ENCODE measurements at regions not wholly inside any gene's neighbourhood (a gene's known extent, or its start where the extent isn't known, plus 50 kb on each side); places are given as distances from the start of the nearest gene placed in this dataset.

GRCh38 chr13:64206430-64207225 is 2791.0 kb upstream of the PCDH20 start:
- no peaks in the 10 kb centered on the region for H3K9me2 ChIP-seq (replicated peaks; ENCODE audit: control insufficient read depth, low read length)
- TF ChIP-seq EZH2phosphoT487 (IDR thresholded peaks at IDR 0.05; ENCODE audit: borderline replicate concordance, low read length) (no peak), CTCF (IDR thresholded peaks at IDR 0.05; ENCODE audit: low read depth, low read length, poor library complexity, severe bottlenecking) (no peak)
- H3K4me2 ChIP-seq (ENCODE audit: low read length), result no peak overlapping the region
- H3K4me1 ChIP-seq (ENCODE audit: control insufficient read depth, low read length), result no peaks in the 10 kb centered on the region
- no peaks in the 10 kb centered on the region for H4K20me1 ChIP-seq (ENCODE audit: control insufficient read depth, insufficient read depth, low read depth, low read length)
- 0 out of 2 replicates have a peak, but pooled peaks cover 4% of the 10 kb centered on the region for H3K9me3 ChIP-seq (ENCODE audit: control insufficient read depth, insufficient read depth, low read length)
- no peak overlapping the region for H3K4me3 ChIP-seq (ENCODE audit: low read length)
- no peaks in the 10 kb centered on the region for H3K27me3 ChIP-seq (ENCODE audit: control insufficient read depth, low read length)
- H3K27ac ChIP-seq (ENCODE audit: low read depth, low read length), result no peak overlapping the region
- H3K36me3 ChIP-seq (ENCODE audit: control insufficient read depth, low read length), result no peaks in the 10 kb centered on the region
- H3F3A ChIP-seq (ENCODE audit: control insufficient read depth, insufficient read depth), result no peaks in the 10 kb centered on the region
- no peaks in the 10 kb centered on the region for H3K79me2 ChIP-seq (ENCODE audit: control insufficient read depth, low read length)

DNA sequence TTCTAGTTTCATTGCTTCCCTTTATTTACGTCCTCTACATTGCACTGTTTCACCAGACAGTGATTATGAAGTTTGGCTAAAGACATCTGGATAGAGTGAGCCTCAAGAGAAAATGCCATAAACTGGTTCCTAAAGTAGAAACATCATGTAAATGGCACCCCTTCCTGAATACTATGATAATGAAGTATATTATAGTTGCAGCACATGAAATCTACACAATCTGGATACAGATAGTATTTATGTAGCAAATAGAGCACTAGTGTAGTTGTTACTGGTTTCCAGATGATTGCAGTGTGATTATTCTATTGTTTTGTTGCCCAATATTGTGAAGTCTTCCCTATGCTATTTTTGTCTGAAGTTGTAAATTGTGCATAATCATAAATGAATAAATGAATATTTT is 2786.9 kb upstream of the PCDH20 start:
- no peaks in the 10 kb centered on the region for H3K79me2 ChIP-seq (ENCODE audit: control insufficient read depth, low read length)
- TF ChIP-seq EZH2phosphoT487 (IDR thresholded peaks at IDR 0.05; ENCODE audit: borderline replicate concordance, low read length) (no peak), CTCF (IDR thresholded peaks at IDR 0.05; ENCODE audit: low read depth, low read length, poor library complexity, severe bottlenecking) (no peak)
- no peaks in the 10 kb centered on the region for H3K27me3 ChIP-seq (ENCODE audit: control insufficient read depth, low read length)
- H3K9me2 ChIP-seq (replicated peaks; ENCODE audit: control insufficient read depth, low read length), result no peaks in the 10 kb centered on the region
- H3K4me2 ChIP-seq (ENCODE audit: low read length), result no peak overlapping the region
- H4K20me1 ChIP-seq (ENCODE audit: control insufficient read depth, insufficient read depth, low read depth, low read length), result no peaks in the 10 kb centered on the region
- H3F3A ChIP-seq (ENCODE audit: control insufficient read depth, insufficient read depth), result no peaks in the 10 kb centered on the region
- no peak overlapping the region for H3K4me3 ChIP-seq (ENCODE audit: low read length)
- H3K36me3 ChIP-seq (ENCODE audit: control insufficient read depth, low read length), result no peaks in the 10 kb centered on the region
- no peak overlapping the region for H3K27ac ChIP-seq (ENCODE audit: low read depth, low read length)
- 0 out of 2 replicates have a peak, but pooled peaks cover 4% of the 10 kb centered on the region for H3K9me3 ChIP-seq (ENCODE audit: control insufficient read depth, insufficient read depth, low read length)
- no peaks in the 10 kb centered on the region for H3K4me1 ChIP-seq (ENCODE audit: control insufficient read depth, low read length)

- no peaks in the 10 kb centered on the region for H3K9me2 ChIP-seq (replicated peaks; ENCODE audit: control insufficient read depth, low read length)
- H3K4me1 ChIP-seq (ENCODE audit: control insufficient read depth, low read length), result no peaks in the 10 kb centered on the region
- no peaks in the 10 kb centered on the region for H3K79me2 ChIP-seq (ENCODE audit: control insufficient read depth, low read length)
- TF ChIP-seq CTCF (IDR thresholded peaks at IDR 0.05; ENCODE audit: low read depth, low read length, poor library complexity, severe bottlenecking) (no peak), EZH2phosphoT487 (IDR thresholded peaks at IDR 0.05; ENCODE audit: borderline replicate concordance, low read length) (no peak)
- no peak overlapping the region for H3K4me2 ChIP-seq (ENCODE audit: low read length)
- H3K4me3 ChIP-seq (ENCODE audit: low read length), result no peak overlapping the region
- no peaks in the 10 kb centered on the region for H3K36me3 ChIP-seq (ENCODE audit: control insufficient read depth, low read length)
- H3F3A ChIP-seq (ENCODE audit: control insufficient read depth, insufficient read depth), result no peaks in the 10 kb centered on the region
- H3K9me3 ChIP-seq (ENCODE audit: control insufficient read depth, insufficient read depth, low read length), result no peaks in the 10 kb centered on the region
- H4K20me1 ChIP-seq (ENCODE audit: control insufficient read depth, insufficient read depth, low read depth, low read length), result no peaks in the 10 kb centered on the region
- no peaks in the 10 kb centered on the region for H3K27me3 ChIP-seq (ENCODE audit: control insufficient read depth, low read length)
- H3K27ac ChIP-seq (ENCODE audit: low read depth, low read length), result no peak overlapping the region
These were observed 2781.6 kb upstream of the PCDH20 start for GRCh38 chr13:64197232-64197631.
